PC-9 (cell line): ENCODE measurements at regions not wholly inside any gene's neighbourhood (a gene's known extent, or its start where the extent isn't known, plus 50 kb on each side); places are given as distances from the start of the nearest gene placed in this dataset.

Experiments
- BruUV-seq: library from RNA; stranded (reverse); fragments of 400-500 nt; replicated peaks from 2 replicates; lab custom pipeline; 2021; lab: Mats Ljungman, UMichigan
- CTCF ChIA-PET: fragments of 300-600 bp; sonication (Branson Sonifier 250); formaldehyde crosslinking; loops from one replicate; lab custom pipeline; 2022; ENCODE audit warnings: antibody characterized with exemption; lab: Charles Lee
- POLR2A ChIA-PET: fragments of 300-600 bp; sonication (Branson Sonifier 250); formaldehyde crosslinking; loops from one replicate; lab custom pipeline; 2022; ENCODE audit warnings: antibody characterized with exemption; ENCODE audit not compliant: unreplicated experiment; lab: Charles Lee
- DNase-seq, 2 experiments: peaks; one replicate each; pipeline versions ENCODE4 v3.0.0 to v3.0.0-alpha.2; 2015 to 2022; ENCODE audit warnings: mixed read lengths in 1 of 2
- H2AFZ ChIP-seq: fragments of 200-600 bp; sonication (generic); 2 replicates; pipeline ENCODE4 v1.8.1; 2017; ENCODE audit warnings: antibody characterized with exemption
- H3F3A ChIP-seq: fragments of 200-600 bp; sonication (generic); 2 replicates; pipeline ENCODE4 v1.8.1; 2017; ENCODE audit warnings: antibody characterized with exemption, mild to moderate bottlenecking, low read depth; ENCODE audit not compliant: insufficient read depth
- H3K27ac ChIP-seq: fragments of 200-600 bp; sonication (generic); 2 replicates; pipeline ENCODE4 v1.6.1; 2016; ENCODE audit warnings: mixed run types
- H3K27me3 ChIP-seq: fragments of 200-600 bp; sonication (generic); 2 replicates; pipeline ENCODE4 v1.6.1; 2016; ENCODE audit warnings: low read depth, mixed run types; ENCODE audit not compliant: insufficient read depth
- H3K36me3 ChIP-seq: fragments of 200-600 bp; sonication (generic); 2 replicates; pipeline ENCODE4 v1.6.1; 2016; ENCODE audit warnings: low read depth, mixed run types
- H3K4me1 ChIP-seq: fragments of 200-600 bp; sonication (generic); replicated peaks from 2 replicates; pipeline ENCODE4 v1.6.1; 2016; ENCODE audit warnings: mixed run types; ENCODE audit not compliant: insufficient read depth
- H3K4me2 ChIP-seq: fragments of 200-600 bp; sonication (generic); 2 replicates; pipeline ENCODE4 v1.6.1; 2017; ENCODE audit warnings: mixed run types
- H3K4me3 ChIP-seq: fragments of 200-600 bp; sonication (generic); 2 replicates; pipeline ENCODE4 v1.6.1; 2016; ENCODE audit warnings: mixed run types
- H3K79me2 ChIP-seq: fragments of 200-600 bp; sonication (generic); 2 replicates; pipeline ENCODE4 v1.6.1; 2017; ENCODE audit warnings: low read depth, mixed run types
- H3K9me2 ChIP-seq: fragments of 200-600 bp; sonication (generic); 2 replicates; pipeline ENCODE4 v1.8.1; 2017; ENCODE audit warnings: mild to moderate bottlenecking; ENCODE audit not compliant: insufficient read depth
- H3K9me3 ChIP-seq: fragments of 200-600 bp; sonication (generic); 2 replicates; pipeline ENCODE4 v1.8.1; 2016; ENCODE audit warnings: low read depth; ENCODE audit not compliant: insufficient read depth
- H4K20me1 ChIP-seq: fragments of 200-600 bp; sonication (generic); 2 replicates; pipeline ENCODE4 v1.8.1; 2017; ENCODE audit not compliant: insufficient read depth
- CTCF ChIP-seq: fragments of 200-600 bp; sonication (generic); conservative IDR thresholded peaks from 2 replicates; pipeline ENCODE4 v1.6.1; 2017; ENCODE audit warnings: mixed run types, antibody characterized with exemption, mild to moderate bottlenecking, moderate library complexity
- EZH2 ChIP-seq: fragments of 200-600 bp; sonication (generic); IDR thresholded peaks from 2 replicates; pipeline ENCODE4 v1.8.0; 2017; ENCODE audit warnings: antibody characterized with exemption, low read depth
- intact Hi-C: fragments of 100-400 bp; cut with micrococcal nuclease; formaldehyde crosslinking; loops from one replicate; pipeline ENCODE4 v1.10.0; 2022; ENCODE audit not compliant: unreplicated experiment

DNA sequence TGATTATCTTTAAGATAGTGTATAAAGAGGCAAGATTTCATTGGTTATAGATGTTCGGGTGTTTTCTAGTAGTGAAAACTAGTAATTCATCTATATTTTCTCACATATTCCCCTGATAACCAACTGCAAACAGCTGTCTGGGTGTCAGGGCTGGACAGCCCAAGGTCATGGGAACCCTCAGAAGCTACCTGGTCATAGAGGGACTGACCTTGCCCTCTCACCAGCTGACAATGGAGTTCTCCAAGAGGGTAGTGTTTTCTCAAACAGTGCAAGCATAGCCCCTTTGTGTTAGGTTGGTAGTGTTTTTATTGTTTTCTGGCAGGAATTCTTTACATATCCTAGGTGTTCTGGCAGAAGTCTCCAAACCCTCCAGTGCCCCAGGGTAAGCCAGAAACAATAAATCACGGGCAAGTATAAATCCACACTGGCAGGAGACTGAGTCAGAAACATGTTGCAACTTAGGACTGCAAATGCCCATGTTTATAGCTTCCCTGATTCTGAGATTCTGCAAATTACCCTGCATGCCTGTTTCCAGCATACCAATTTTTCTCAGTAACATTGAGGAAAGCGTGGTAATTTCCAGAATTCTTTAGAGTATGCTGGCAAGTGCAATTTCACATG is 82.8 kb upstream of the ATP1A1 start:
- POLR2A ChIA-PET = no interaction called here

GRCh38 chr1:116291024-116291423 is 82.0 kb upstream of the ATP1A1 start:
- Histone ChIP-seq H3K79me2 (no peaks in the 10 kb centered on the region), H3K4me2 (peak overlapping the region; percentile 35), H4K20me1 (no peaks in the 10 kb centered on the region), H3K36me3 (no peaks in the 10 kb centered on the region), H3K4me1 (peaks cover 42% of the 10 kb centered on the region), H3K27me3 (no peaks in the 10 kb centered on the region), H2AFZ (no peak overlapping the region), H3K9me3 (no peaks in the 10 kb centered on the region), H3K4me3 (no peak overlapping the region), H3K9me2 (no peaks in the 10 kb centered on the region), H3K27ac (no peak overlapping the region), H3F3A (peaks cover 23% of the 10 kb centered on the region)
- intact Hi-C loops = no loop called here
- BruUV-seq = no TSS peak
- DNase-seq = peak in 1 of 2 experiments; percentile 67
- ChIA-PET POLR2A (no interaction called here), CTCF (no interaction called here)
- TF ChIP-seq EZH2 = no peak
- no peak for TF ChIP-seq CTCF

More for the DNA sequence above, 82.8 kb upstream of the ATP1A1 start:
- intact Hi-C loops = no loop called here
- BruUV-seq = no TSS peak
- Histone ChIP-seq H3K79me2 (no peaks in the 10 kb centered on the region), H3F3A (peaks cover 23% of the 10 kb centered on the region), H3K9me3 (no peaks in the 10 kb centered on the region), H3K4me2 (peak overlapping the region; percentile 35), H3K36me3 (no peaks in the 10 kb centered on the region), H3K4me1 (peaks cover 42% of the 10 kb centered on the region), H4K20me1 (no peaks in the 10 kb centered on the region), H2AFZ (no peak overlapping the region), H3K27ac (peak overlapping the region; percentile 17), H3K9me2 (no peaks in the 10 kb centered on the region), H3K4me3 (no peak overlapping the region), H3K27me3 (no peaks in the 10 kb centered on the region)
- CTCF ChIA-PET = no interaction called here
- peak; percentile 23 to 92 for DNase-seq
- TF ChIP-seq EZH2 (no peak), CTCF (no peak)

DNA sequence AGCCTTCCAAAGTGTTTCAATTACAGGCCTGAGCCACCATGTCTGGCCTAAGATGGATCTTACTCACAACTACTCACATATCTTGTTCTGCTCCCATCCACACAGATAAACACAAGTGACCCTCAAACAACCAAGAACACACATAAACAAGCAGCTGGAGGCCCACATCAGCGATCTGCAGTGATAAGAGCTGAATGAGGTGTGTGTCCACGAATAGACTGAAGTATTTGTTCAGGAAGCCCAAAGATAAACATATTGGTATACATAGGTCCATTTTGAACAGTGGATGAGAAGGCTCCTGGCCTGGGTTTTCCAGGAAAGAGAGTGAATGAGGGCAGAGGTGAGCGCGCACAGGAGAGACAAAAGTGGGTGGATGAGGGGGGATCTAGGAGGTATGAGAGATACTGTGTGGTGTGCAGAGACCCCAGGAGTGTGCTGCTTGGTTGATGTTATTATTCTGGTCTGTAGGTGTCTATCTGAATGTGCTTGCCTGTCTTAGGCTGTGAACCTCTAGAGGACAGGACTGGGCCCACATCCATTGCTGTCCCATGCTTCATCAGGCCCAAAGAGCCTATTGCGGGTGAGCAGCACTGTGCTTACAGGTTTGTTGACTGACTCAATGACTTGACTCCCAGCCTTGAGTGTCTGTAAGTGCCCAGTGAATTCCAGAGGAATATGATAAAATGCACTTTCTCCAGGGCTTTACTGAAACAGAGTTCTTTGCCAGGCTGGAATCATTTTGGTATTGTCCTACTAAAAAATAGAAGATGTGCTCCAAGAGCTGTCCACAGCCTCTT is 79.9 kb upstream of the ATP1A1 start:
- H3K9me2 ChIP-seq = no peaks in the 10 kb centered on the region
- no peak for TF ChIP-seq CTCF
- no peak for TF ChIP-seq EZH2
- H3F3A ChIP-seq = peaks cover 23% of the 10 kb centered on the region
- H3K4me3 ChIP-seq = no peak overlapping the region
- no peak for DNase-seq
- no peaks in the 10 kb centered on the region for H3K36me3 ChIP-seq
- no peak overlapping the region for H3K27ac ChIP-seq
- ChIA-PET POLR2A (no interaction called here), CTCF (no interaction called here)
- H3K4me2 ChIP-seq = no peak overlapping the region
- H3K4me1 ChIP-seq = peaks cover 42% of the 10 kb centered on the region
- no TSS peak for BruUV-seq
- H4K20me1 ChIP-seq = no peaks in the 10 kb centered on the region
- H3K9me3 ChIP-seq = no peaks in the 10 kb centered on the region
- H3K27me3 ChIP-seq = no peaks in the 10 kb centered on the region
- intact Hi-C loops = no loop called here
- no peak overlapping the region for H2AFZ ChIP-seq
- H3K79me2 ChIP-seq = no peaks in the 10 kb centered on the region
